HEK293 (cell line): ENCODE measurements at regions not wholly inside any gene's neighbourhood (a gene's known extent, or its start where the extent isn't known, plus 50 kb on each side); places are given as distances from the start of the nearest gene placed in this dataset.

Source experiments
- CTCF ChIA-PET: fragments of 350-600 bp; formaldehyde crosslinking; extraction: SDS; loops from one replicate; lab custom pipeline; 2021; ENCODE audit warnings: antibody characterized with exemption; lab: Yijun Ruan, JAX
- POLR2A ChIA-PET: fragments of 300-600 bp; formaldehyde crosslinking; extraction: SDS; loops from one replicate; lab custom pipeline; 2020; ENCODE audit warnings: antibody characterized with exemption, inconsistent platforms; lab: Yijun Ruan, JAX
- H3K27ac ChIP-seq: fragments of 200-500 bp; sonication (Bioruptor generic); 2 replicates; pipeline ENCODE4 v1.5.1; 2014; ENCODE audit warnings: low read depth, low read length, control low read depth, inconsistent platforms; ENCODE audit errors: extremely low read depth
- H3K36me3 ChIP-seq, 2 experiments: fragments of 200-500 bp in 1 of 2; sonication (Bioruptor generic) in 1 of 2; 1 replicate in 1 of 2; 2 replicates in 1 of 2; pipeline ENCODE4 v1.5.1; 2014 to 2017; ENCODE audit warnings: inconsistent platforms in 2 of 2, low read length in 2 of 2; ENCODE audit not compliant: control insufficient read depth in 2 of 2, insufficient read depth in 1 of 2
- H3K4me1 ChIP-seq: fragments of 200-500 bp; sonication (Bioruptor generic); 2 replicates; pipeline ENCODE4 v1.5.1; 2014; ENCODE audit warnings: mild to moderate bottlenecking, low read length, inconsistent platforms; ENCODE audit not compliant: control insufficient read depth, insufficient read depth
- H3K4me3 ChIP-seq: 2 replicates; pipeline ENCODE4 v1.5.1; 2011; ENCODE audit warnings: low read depth, mild to moderate bottlenecking, control low read depth, low read length, moderate library complexity
- H3K9me3 ChIP-seq: fragments of 200-500 bp; sonication (Bioruptor generic); 2 replicates; pipeline ENCODE4 v1.5.1; 2014; ENCODE audit warnings: low read depth, low read length, inconsistent platforms; ENCODE audit not compliant: control insufficient read depth, insufficient read depth
- ATF2 ChIP-seq: fragments of 450-650 bp; formaldehyde crosslinking; IDR thresholded peaks from 2 replicates; pipeline ENCODE4 v1.5.1; 2016; ENCODE audit warnings: missing biosample characterization, missing genetic modification characterization, low read depth
- BCL11B ChIP-seq: fragments of 450-650 bp; formaldehyde crosslinking; IDR thresholded peaks from 2 replicates; pipeline ENCODE4 v1.5.1; 2016; ENCODE audit warnings: low read depth, missing biosample characterization, missing genetic modification characterization
- BCL6B ChIP-seq: fragments of 450-650 bp; formaldehyde crosslinking; IDR thresholded peaks from 2 replicates; pipeline ENCODE4 v1.5.1; 2017; ENCODE audit warnings: missing biosample characterization, missing genetic modification characterization
- GLIS2 ChIP-seq: fragments of 450-650 bp; formaldehyde crosslinking; IDR thresholded peaks from 2 replicates; pipeline ENCODE4 v1.5.1; 2016; ENCODE audit warnings: missing biosample characterization, missing genetic modification characterization
- INSM2 ChIP-seq: fragments of 450-650 bp; formaldehyde crosslinking; IDR thresholded peaks from 2 replicates; pipeline ENCODE4 v1.5.1; 2016; ENCODE audit warnings: missing biosample characterization, missing genetic modification characterization
- MEIS1 ChIP-seq: sonication (generic); formaldehyde crosslinking; IDR thresholded peaks from 2 replicates; pipeline ENCODE4 v1.8.1; 2022; ENCODE audit warnings: missing genetic modification reagents, mild to moderate bottlenecking, borderline replicate concordance
- MZF1 ChIP-seq: fragments of 450-650 bp; formaldehyde crosslinking; IDR thresholded peaks from 2 replicates; pipeline ENCODE4 v1.5.1; 2017; ENCODE audit warnings: missing biosample characterization, missing genetic modification characterization, borderline replicate concordance
- PBX3 ChIP-seq: sonication (generic); formaldehyde crosslinking; IDR thresholded peaks from 2 replicates; pipeline ENCODE4 v1.8.1; 2022; ENCODE audit warnings: mild to moderate bottlenecking, moderate library complexity, missing genetic modification reagents
- SALL2 ChIP-seq: fragments of 450-650 bp; formaldehyde crosslinking; IDR thresholded peaks from 2 replicates; pipeline ENCODE4 v1.5.0; 2017; ENCODE audit warnings: missing biosample characterization, mild to moderate bottlenecking, missing genetic modification characterization, borderline replicate concordance
- ZBTB1 ChIP-seq: fragments of 450-650 bp; formaldehyde crosslinking; IDR thresholded peaks from 2 replicates; pipeline ENCODE4 v1.5.1; 2016; ENCODE audit warnings: missing biosample characterization, missing genetic modification characterization
- ZBTB26 ChIP-seq: fragments of 450-650 bp; formaldehyde crosslinking; optimal IDR thresholded peaks from 2 replicates; pipeline ENCODE3; 2016; ENCODE audit warnings: missing biosample characterization, mild to moderate bottlenecking, missing genetic modification characterization
- ZFHX2 ChIP-seq: fragments of 450-650 bp; formaldehyde crosslinking; conservative IDR thresholded peaks from 2 replicates; pipeline ENCODE4 v1.5.1; 2016; ENCODE audit warnings: missing biosample characterization, missing genetic modification characterization
- ZNF202 ChIP-seq: fragments of 450-650 bp; formaldehyde crosslinking; IDR thresholded peaks from 2 replicates; pipeline ENCODE4 v1.5.1; 2016; ENCODE audit warnings: missing biosample characterization, missing genetic modification characterization, borderline replicate concordance
- ZNF274 ChIP-seq, 2 experiments: fragments of 200-500 bp in 1 of 2; fragments of 450-650 bp in 1 of 2; sonication (Bioruptor generic) in 1 of 2; formaldehyde crosslinking in 1 of 2; IDR thresholded peaks; 2 replicates each; pipeline versions ENCODE4 v1.5.1 to v1.6.1; 2014 to 2016; ENCODE audit warnings: borderline replicate concordance in 1 of 2, inconsistent platforms in 1 of 2, low read length in 1 of 2, missing biosample characterization in 1 of 2, missing genetic modification characterization in 1 of 2
- ZNF280D ChIP-seq: fragments of 450-650 bp; formaldehyde crosslinking; IDR thresholded peaks from 2 replicates; pipeline ENCODE4 v1.5.1; 2016; ENCODE audit warnings: missing biosample characterization, missing genetic modification characterization
- ZNF292 ChIP-seq: fragments of 450-650 bp; formaldehyde crosslinking; IDR thresholded peaks from 2 replicates; pipeline ENCODE4 v1.5.1; 2016; ENCODE audit warnings: low read depth, missing biosample characterization, missing genetic modification characterization, borderline replicate concordance
- ZNF341 ChIP-seq: fragments of 450-650 bp; formaldehyde crosslinking; IDR thresholded peaks from 2 replicates; pipeline ENCODE4; 2016; ENCODE audit warnings: low read depth, missing biosample characterization, missing genetic modification characterization
- ZNF404 ChIP-seq: fragments of 450-650 bp; formaldehyde crosslinking; IDR thresholded peaks from 2 replicates; pipeline ENCODE4 v1.5.1; 2017; ENCODE audit warnings: missing biosample characterization, missing genetic modification characterization
- ZNF416 ChIP-seq: fragments of 450-650 bp; formaldehyde crosslinking; IDR thresholded peaks from 2 replicates; pipeline ENCODE4 v1.5.1; 2016; ENCODE audit warnings: missing biosample characterization, missing genetic modification characterization
- ZNF777 ChIP-seq: fragments of 450-650 bp; formaldehyde crosslinking; IDR thresholded peaks from 2 replicates; pipeline ENCODE4 v1.5.1; 2017; ENCODE audit warnings: missing biosample characterization, missing genetic modification characterization, borderline replicate concordance
- ZNF785 ChIP-seq: fragments of 450-650 bp; formaldehyde crosslinking; IDR thresholded peaks from 2 replicates; pipeline ENCODE4 v1.5.1; 2016; ENCODE audit warnings: missing biosample characterization, missing genetic modification characterization
- ZSCAN5A ChIP-seq: fragments of 450-650 bp; formaldehyde crosslinking; IDR thresholded peaks from 2 replicates; pipeline ENCODE4 v1.5.1; 2016; ENCODE audit warnings: missing biosample characterization, missing genetic modification characterization

GRCh38 chr4:18670034-18670433 is 648.5 kb upstream of the LCORL start:
- no peak overlapping the region for H3K27ac ChIP-seq
- H3K4me3 ChIP-seq: no peak overlapping the region
- H3K36me3 ChIP-seq: no peaks in the 10 kb centered on the region
- POLR2A ChIA-PET: no interaction called here
- H3K9me3 ChIP-seq: no peaks in the 10 kb centered on the region
- CTCF ChIA-PET: no interaction called here
- TF ChIP-seq ZBTB26 (no peak), ZNF274 (IDR thresholded peaks at IDR 0.05; ENCODE audit: low read length) (no peak), ZNF274 (tag by site-specific recombination; IDR thresholded peaks at IDR 0.05; ENCODE audit: borderline replicate concordance) (no peak), ATF2 (tag by site-specific recombination) (no peak), MZF1 (tag by site-specific recombination) (no peak), ZNF777 (no peak), ZNF341 (no peak), ZNF785 (tag by site-specific recombination) (no peak), ZFHX2 (tag by site-specific recombination) (no peak), ZNF202 (tag by site-specific recombination) (no peak), ZNF292 (tag by site-specific recombination) (no peak)
- H3K4me1 ChIP-seq: no peaks in the 10 kb centered on the region

- Histone ChIP-seq H3K9me3 (no peaks in the 10 kb centered on the region), H3K36me3 (no peaks in the 10 kb centered on the region), H3K27ac (no peak overlapping the region), H3K4me3 (no peak overlapping the region), H3K4me1 (no peaks in the 10 kb centered on the region)
- ChIA-PET CTCF (no interaction called here), POLR2A (no interaction called here)
- TF ChIP-seq BCL11B (tag by site-specific recombination) (no peak), ZBTB1 (tag by site-specific recombination) (no peak), ZNF280D (tag by site-specific recombination) (no peak), MEIS1 (CRISPR knock-in tag) (no peak), ZNF416 (tag by site-specific recombination) (no peak), ZSCAN5A (no peak), INSM2 (tag by site-specific recombination) (no peak), PBX3 (CRISPR knock-in tag) (no peak), SALL2 (tag by site-specific recombination) (no peak), ZNF404 (no peak), BCL6B (tag by site-specific recombination) (no peak), GLIS2 (tag by site-specific recombination) (no peak)
These were observed 647.8 kb upstream of the LCORL start for GRCh38 chr4:18669390-18669789.
